ENCODE measurements at regions not wholly inside any gene's neighbourhood (a gene's known extent, or its start where the extent isn't known, plus 50 kb on each side); places are given as distances from the start of the nearest gene placed in this dataset.

- no peaks in the 10 kb centered on the region for H3K27me3 Mint-ChIP-seq
These were observed 742.8 kb downstream of the MAFB start for GRCh38 chr20:39946053-39946810.

GRCh38 chr20:39944861-39945260 is 744.2 kb downstream of the MAFB start:
- H3K4me3 Mint-ChIP-seq = no peak overlapping the region
- H3K9me3 ChIP-seq (ENCODE audit: control insufficient read depth in 1 of 2, low read length in 2 of 2) = no peaks in the 10 kb centered on the region
- H3K4me3 ChIP-seq (ENCODE audit: low read length in 2 of 2) = no peak overlapping the region
- intact Hi-C loops (cut with micrococcal nuclease) = no loop called here
- peaks cover 0 to 4% (median 0%) of the 10 kb centered on the region in 8 donors for H3K9me3 Mint-ChIP-seq
- H3K27ac Mint-ChIP-seq = no peak overlapping the region
- no peaks in the 10 kb centered on the region for H3K4me1 Mint-ChIP-seq
- no peaks in the 10 kb centered on the region for H3K36me3 ChIP-seq (ENCODE audit: insufficient read depth, low read length)
- no peaks in the 10 kb centered on the region for H3K36me3 Mint-ChIP-seq
- no peak overlapping the region for H3K27ac ChIP-seq (ENCODE audit: low read depth, low read length)
- no peaks in the 10 kb centered on the region for H3K27me3 ChIP-seq (ENCODE audit: insufficient read depth, low read length)
- CTCF ChIA-PET (ENCODE audit: partially characterized antibody) = no interaction called here
- POLR2A ChIA-PET (ENCODE audit: partially characterized antibody) = no interaction called here
- no peaks in the 10 kb centered on the region for H3K4me1 ChIP-seq (ENCODE audit: insufficient read depth, low read length)
- no peaks in the 10 kb centered on the region for H3K27me3 Mint-ChIP-seq
- DNase-seq = no peak

More at GRCh38 chr20:39946053-39946810, 742.8 kb downstream of the MAFB start:
- no peak overlapping the region for H3K4me3 Mint-ChIP-seq
- no peaks in the 10 kb centered on the region for H3K27me3 ChIP-seq (ENCODE audit: insufficient read depth, low read length)
- intact Hi-C loops (cut with micrococcal nuclease) = no loop called here
- no peak overlapping the region for H3K27ac Mint-ChIP-seq
- no peak overlapping the region for H3K4me3 ChIP-seq (ENCODE audit: low read length in 2 of 2)
- H3K36me3 Mint-ChIP-seq = no peaks in the 10 kb centered on the region
- peaks cover 0 to 4% (median 0%) of the 10 kb centered on the region in 8 donors for H3K9me3 Mint-ChIP-seq
- ChIA-PET POLR2A (ENCODE audit: partially characterized antibody) (no interaction called here), CTCF (ENCODE audit: partially characterized antibody) (no interaction called here)
- H3K27ac ChIP-seq (ENCODE audit: low read depth, low read length) = no peak overlapping the region
- no peaks in the 10 kb centered on the region for H3K9me3 ChIP-seq (ENCODE audit: control insufficient read depth in 1 of 2, low read length in 2 of 2)
- no peaks in the 10 kb centered on the region for H3K36me3 ChIP-seq (ENCODE audit: insufficient read depth, low read length)
- no peaks in the 10 kb centered on the region for H3K4me1 ChIP-seq (ENCODE audit: insufficient read depth, low read length)
- DNase-seq = no peak
- H3K4me1 Mint-ChIP-seq = no peaks in the 10 kb centered on the region

- Histone ChIP-seq H3K27ac (ENCODE audit: low read depth, low read length) (no peak overlapping the region), H3K9me3 (ENCODE audit: control insufficient read depth in 1 of 2, low read length in 2 of 2) (no peaks in the 10 kb centered on the region), H3K36me3 (ENCODE audit: insufficient read depth, low read length) (no peaks in the 10 kb centered on the region), H3K27me3 (ENCODE audit: insufficient read depth, low read length) (no peaks in the 10 kb centered on the region), H3K4me1 (ENCODE audit: insufficient read depth, low read length) (no peaks in the 10 kb centered on the region), H3K4me3 (ENCODE audit: low read length in 2 of 2) (no peak overlapping the region)
- H3K4me3 Mint-ChIP-seq = no peak overlapping the region
- ChIA-PET CTCF (ENCODE audit: partially characterized antibody) (no interaction called here), POLR2A (ENCODE audit: partially characterized antibody) (no interaction called here)
- no peak overlapping the region for H3K27ac Mint-ChIP-seq
- H3K9me3 Mint-ChIP-seq = peaks cover 0 to 4% (median 0%) of the 10 kb centered on the region in 8 donors
- intact Hi-C loops (cut with micrococcal nuclease) = no loop called here
- H3K4me1 Mint-ChIP-seq = no peaks in the 10 kb centered on the region
- H3K27me3 Mint-ChIP-seq = no peaks in the 10 kb centered on the region
- no peaks in the 10 kb centered on the region for H3K36me3 Mint-ChIP-seq
- no peak for DNase-seq
These were observed 745.7 kb downstream of the MAFB start for GRCh38 chr20:39943336-39943735.

GRCh38 chr20:39941245-39941644 is 747.8 kb downstream of the MAFB start:
- intact Hi-C loops (cut with micrococcal nuclease) = no loop called here
- no peak overlapping the region for H3K27ac Mint-ChIP-seq
- no peaks in the 10 kb centered on the region for H3K4me1 Mint-ChIP-seq

GRCh38 chr20:39939241-39939865 is 749.7 kb downstream of the MAFB start:
- Histone ChIP-seq H3K4me1 (ENCODE audit: insufficient read depth, low read length) (no peaks in the 10 kb centered on the region), H3K9me3 (ENCODE audit: control insufficient read depth in 1 of 2, low read length in 2 of 2) (no peaks in the 10 kb centered on the region), H3K4me3 (ENCODE audit: low read length in 2 of 2) (no peak overlapping the region), H3K36me3 (ENCODE audit: insufficient read depth, low read length) (no peaks in the 10 kb centered on the region), H3K27me3 (ENCODE audit: insufficient read depth, low read length) (no peaks in the 10 kb centered on the region), H3K27ac (ENCODE audit: low read depth, low read length) (no peak overlapping the region)
- peaks cover 0 to 3% (median 0%) of the 10 kb centered on the region in 8 donors for H3K9me3 Mint-ChIP-seq
- ChIA-PET CTCF (ENCODE audit: partially characterized antibody) (no interaction called here), POLR2A (ENCODE audit: partially characterized antibody) (no interaction called here)
- no peak for DNase-seq
- H3K4me3 Mint-ChIP-seq = no peak overlapping the region
- intact Hi-C loops (cut with micrococcal nuclease) = no loop called here
- H3K4me1 Mint-ChIP-seq = no peaks in the 10 kb centered on the region
- no peaks in the 10 kb centered on the region for H3K27me3 Mint-ChIP-seq
- H3K27ac Mint-ChIP-seq = no peak overlapping the region
- H3K36me3 Mint-ChIP-seq = no peaks in the 10 kb centered on the region

More at GRCh38 chr20:39941245-39941644, 747.8 kb downstream of the MAFB start:
- CTCF ChIA-PET (ENCODE audit: partially characterized antibody) = no interaction called here
- peaks cover 0 to 3% (median 0%) of the 10 kb centered on the region in 8 donors for H3K9me3 Mint-ChIP-seq
- H3K36me3 Mint-ChIP-seq = no peaks in the 10 kb centered on the region
- no peaks in the 10 kb centered on the region for H3K27me3 ChIP-seq (ENCODE audit: insufficient read depth, low read length)
- H3K27ac ChIP-seq (ENCODE audit: low read depth, low read length) = no peak overlapping the region
- no peaks in the 10 kb centered on the region for H3K27me3 Mint-ChIP-seq
- H3K36me3 ChIP-seq (ENCODE audit: insufficient read depth, low read length) = no peaks in the 10 kb centered on the region
- H3K4me1 ChIP-seq (ENCODE audit: insufficient read depth, low read length) = no peaks in the 10 kb centered on the region
- no peak overlapping the region for H3K4me3 Mint-ChIP-seq
- no peak for DNase-seq
- no peak overlapping the region for H3K4me3 ChIP-seq (ENCODE audit: low read length in 2 of 2)
- no peaks in the 10 kb centered on the region for H3K9me3 ChIP-seq (ENCODE audit: control insufficient read depth in 1 of 2, low read length in 2 of 2)
- POLR2A ChIA-PET (ENCODE audit: partially characterized antibody) = no interaction called here

GRCh38 chr20:39936401-39936800 is 752.6 kb downstream of the MAFB start:
- Histone ChIP-seq H3K9me3 (ENCODE audit: control insufficient read depth in 1 of 2, low read length in 2 of 2) (no peaks in the 10 kb centered on the region), H3K27ac (ENCODE audit: low read depth, low read length) (no peak overlapping the region), H3K4me3 (ENCODE audit: low read length in 2 of 2) (no peak overlapping the region), H3K27me3 (ENCODE audit: insufficient read depth, low read length) (no peaks in the 10 kb centered on the region), H3K36me3 (ENCODE audit: insufficient read depth, low read length) (no peaks in the 10 kb centered on the region), H3K4me1 (ENCODE audit: insufficient read depth, low read length) (no peaks in the 10 kb centered on the region)
- H3K9me3 Mint-ChIP-seq = peaks cover 0 to 3% (median 0%) of the 10 kb centered on the region in 8 donors
- DNase-seq = no peak
- H3K4me1 Mint-ChIP-seq = no peaks in the 10 kb centered on the region
- ChIA-PET POLR2A (ENCODE audit: partially characterized antibody) (no interaction called here), CTCF (ENCODE audit: partially characterized antibody) (no interaction called here)
- no peak overlapping the region for H3K27ac Mint-ChIP-seq
- no peaks in the 10 kb centered on the region for H3K27me3 Mint-ChIP-seq
- H3K36me3 Mint-ChIP-seq = no peaks in the 10 kb centered on the region
- no peak overlapping the region for H3K4me3 Mint-ChIP-seq
- intact Hi-C loops (cut with micrococcal nuclease) = no loop called here

- Mint-ChIP-seq H3K27me3 (no peaks in the 10 kb centered on the region), H3K4me3 (no peak overlapping the region), H3K36me3 (no peaks in the 10 kb centered on the region), H3K9me3 (peaks cover 0 to 3% (median 0%) of the 10 kb centered on the region in 8 donors), H3K4me1 (no peaks in the 10 kb centered on the region), H3K27ac (no peak overlapping the region)
- Histone ChIP-seq H3K36me3 (ENCODE audit: insufficient read depth, low read length) (no peaks in the 10 kb centered on the region), H3K9me3 (ENCODE audit: control insufficient read depth in 1 of 2, low read length in 2 of 2) (no peaks in the 10 kb centered on the region), H3K4me1 (ENCODE audit: insufficient read depth, low read length) (no peaks in the 10 kb centered on the region), H3K4me3 (ENCODE audit: low read length in 2 of 2) (no peak overlapping the region), H3K27me3 (ENCODE audit: insufficient read depth, low read length) (no peaks in the 10 kb centered on the region), H3K27ac (ENCODE audit: low read depth, low read length) (no peak overlapping the region)
- ChIA-PET POLR2A (ENCODE audit: partially characterized antibody) (no interaction called here), CTCF (ENCODE audit: partially characterized antibody) (no interaction called here)
- no peak for DNase-seq
- intact Hi-C loops (cut with micrococcal nuclease) = no loop called here
These were observed 753.1 kb downstream of the MAFB start for GRCh38 chr20:39935901-39936300.
